ENCODE measurements at regions not wholly inside any gene's neighbourhood (a gene's known extent, or its start where the extent isn't known, plus 50 kb on each side); places are given as distances from the start of the nearest gene placed in this dataset.

- H2AFZ ChIP-seq: no peak overlapping the region
- no peaks in the 10 kb centered on the region for H3K27me3 ChIP-seq
- no peaks in the 10 kb centered on the region for H3K9me3 ChIP-seq (ENCODE audit: low read depth)
- no peak overlapping the region for H3K4me2 ChIP-seq
- WGBS (ENCODE audit: low lambda C conversion rate, missing lambda C conversion rate): 68% methylated on average over 3 of the region's 3 CpGs
- H3K79me2 ChIP-seq: no peaks in the 10 kb centered on the region
- H3K4me3 ChIP-seq: no peak overlapping the region
- no peak overlapping the region for H3K27ac ChIP-seq
- H3K9me2 ChIP-seq (replicated peaks; ENCODE audit: insufficient read depth): no peaks in the 10 kb centered on the region
- TF ChIP-seq EZH2 (IDR thresholded peaks at IDR 0.05; ENCODE audit: borderline replicate concordance): no peak
- TF ChIP-seq EZH2phosphoT487 (IDR thresholded peaks at IDR 0.05; ENCODE audit: low read depth, severe bottlenecking, unreplicated experiment): no peak
- no peak for TF ChIP-seq CTCF (IDR thresholded peaks at IDR 0.05; ENCODE audit: poor library complexity)
- no peak for DNase-seq (ENCODE audit: low spot score)
- no peaks in the 10 kb centered on the region for H3K36me3 ChIP-seq (replicated peaks; ENCODE audit: insufficient read depth, low read depth)
- H3K4me1 ChIP-seq (ENCODE audit: insufficient read depth): no peaks in the 10 kb centered on the region
- no peaks in the 10 kb centered on the region for H4K20me1 ChIP-seq (ENCODE audit: insufficient read depth, poor library complexity, severe bottlenecking)
Observed at GRCh38 chr2:221125691-221126090, 446.4 kb downstream of the EPHA4 start.

GRCh38 chr2:221129657-221130056 lies 442.4 kb downstream of the EPHA4 start:
- no peak overlapping the region for H3K27ac ChIP-seq
- no peak overlapping the region for H2AFZ ChIP-seq
- H3K9me3 ChIP-seq (ENCODE audit: low read depth): no peaks in the 10 kb centered on the region
- no peaks in the 10 kb centered on the region for H4K20me1 ChIP-seq (ENCODE audit: insufficient read depth, poor library complexity, severe bottlenecking)
- TF ChIP-seq EZH2 (IDR thresholded peaks at IDR 0.05; ENCODE audit: borderline replicate concordance): no peak
- TF ChIP-seq EZH2phosphoT487 (IDR thresholded peaks at IDR 0.05; ENCODE audit: low read depth, severe bottlenecking, unreplicated experiment): no peak
- no peak for TF ChIP-seq CTCF (IDR thresholded peaks at IDR 0.05; ENCODE audit: poor library complexity)
- H3K27me3 ChIP-seq: no peaks in the 10 kb centered on the region
- H3K4me3 ChIP-seq: no peak overlapping the region
- H3K9me2 ChIP-seq (replicated peaks; ENCODE audit: insufficient read depth): no peaks in the 10 kb centered on the region
- H3K36me3 ChIP-seq (replicated peaks; ENCODE audit: insufficient read depth, low read depth): no peaks in the 10 kb centered on the region
- no peaks in the 10 kb centered on the region for H3K79me2 ChIP-seq
- no peak for DNase-seq (ENCODE audit: low spot score)
- WGBS (ENCODE audit: low lambda C conversion rate, missing lambda C conversion rate): 96% methylated on average over 1 of the region's 1 CpG
- no peaks in the 10 kb centered on the region for H3K4me1 ChIP-seq (ENCODE audit: insufficient read depth)
- H3K4me2 ChIP-seq: no peak overlapping the region

GRCh38 chr2:221130431-221130830 lies 441.7 kb downstream of the EPHA4 start:
- H3K27me3 ChIP-seq: no peaks in the 10 kb centered on the region
- no peaks in the 10 kb centered on the region for H3K79me2 ChIP-seq
- no peak overlapping the region for H3K4me3 ChIP-seq
- H3K4me2 ChIP-seq: no peak overlapping the region
- 59% methylated on average over 1 of the region's 1 CpG for WGBS (ENCODE audit: low lambda C conversion rate, missing lambda C conversion rate)
- no peaks in the 10 kb centered on the region for H3K36me3 ChIP-seq (replicated peaks; ENCODE audit: insufficient read depth, low read depth)
- no peaks in the 10 kb centered on the region for H3K4me1 ChIP-seq (ENCODE audit: insufficient read depth)
- no peaks in the 10 kb centered on the region for H3K9me3 ChIP-seq (ENCODE audit: low read depth)
- TF ChIP-seq EZH2 (IDR thresholded peaks at IDR 0.05; ENCODE audit: borderline replicate concordance): no peak
- H3K27ac ChIP-seq: no peak overlapping the region
- no peak overlapping the region for H2AFZ ChIP-seq
- no peaks in the 10 kb centered on the region for H4K20me1 ChIP-seq (ENCODE audit: insufficient read depth, poor library complexity, severe bottlenecking)
- no peaks in the 10 kb centered on the region for H3K9me2 ChIP-seq (replicated peaks; ENCODE audit: insufficient read depth)
- DNase-seq (ENCODE audit: low spot score): no peak

- Histone ChIP-seq H2AFZ (no peak overlapping the region), H3K4me2 (no peak overlapping the region), H4K20me1 (ENCODE audit: insufficient read depth, poor library complexity, severe bottlenecking) (no peaks in the 10 kb centered on the region), H3K4me3 (no peak overlapping the region), H3K9me3 (ENCODE audit: low read depth) (no peaks in the 10 kb centered on the region), H3K4me1 (ENCODE audit: insufficient read depth) (no peaks in the 10 kb centered on the region), H3K9me2 (replicated peaks; ENCODE audit: insufficient read depth) (no peaks in the 10 kb centered on the region), H3K27ac (no peak overlapping the region), H3K79me2 (no peaks in the 10 kb centered on the region), H3K27me3 (no peaks in the 10 kb centered on the region), H3K36me3 (replicated peaks; ENCODE audit: insufficient read depth, low read depth) (no peaks in the 10 kb centered on the region)
- DNase-seq (ENCODE audit: low spot score): no peak
- WGBS (ENCODE audit: low lambda C conversion rate, missing lambda C conversion rate): 67% methylated on average over 2 of the region's 2 CpGs
- TF ChIP-seq CTCF (IDR thresholded peaks at IDR 0.05; ENCODE audit: poor library complexity) (no peak), EZH2 (IDR thresholded peaks at IDR 0.05; ENCODE audit: borderline replicate concordance) (no peak), EZH2phosphoT487 (IDR thresholded peaks at IDR 0.05; ENCODE audit: low read depth, severe bottlenecking, unreplicated experiment) (no peak)
Observed at GRCh38 chr2:221133941-221134340, 438.2 kb downstream of the EPHA4 start.

All from hepatocyte (in vitro differentiated cells).